CD1c-positive myeloid dendritic cell (primary cell): ENCODE measurements at regions not wholly inside any gene's neighbourhood (a gene's known extent, or its start where the extent isn't known, plus 50 kb on each side); places are given as distances from the start of the nearest gene placed in this dataset.
"Not testable (repeated sequence)": the region's sequence is repeated elsewhere in the genome, so short reads cannot be mapped to it uniquely, and the experiment has no call there.

ENCODE experiments used
- DNase-seq: peaks from one replicate; pipeline ENCODE4 v3.0.0-alpha.2; 2016; ENCODE audit errors: extremely low spot score

DNA sequence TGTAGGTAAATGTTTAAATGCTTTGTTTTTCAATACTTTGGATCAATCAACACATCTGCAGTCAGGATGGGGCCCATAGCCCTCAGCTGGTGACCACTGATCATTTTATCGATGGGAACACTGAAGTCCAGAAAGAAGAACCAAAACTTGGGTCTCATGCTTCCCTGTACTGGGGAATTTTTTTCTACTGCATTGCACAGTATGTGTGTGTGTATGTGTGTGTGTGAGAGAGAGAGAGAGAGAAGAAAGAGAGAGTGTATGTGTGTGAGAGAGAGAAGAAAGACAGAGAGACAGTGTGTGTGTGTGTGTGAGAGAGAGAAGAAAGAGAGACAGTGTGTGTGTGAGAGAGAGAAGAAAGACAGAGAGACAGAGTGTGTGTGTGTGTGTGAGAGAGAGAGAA lies 202.9 kb upstream of the MSX2 start:
- DNase-seq = peak; percentile 40

DNA sequence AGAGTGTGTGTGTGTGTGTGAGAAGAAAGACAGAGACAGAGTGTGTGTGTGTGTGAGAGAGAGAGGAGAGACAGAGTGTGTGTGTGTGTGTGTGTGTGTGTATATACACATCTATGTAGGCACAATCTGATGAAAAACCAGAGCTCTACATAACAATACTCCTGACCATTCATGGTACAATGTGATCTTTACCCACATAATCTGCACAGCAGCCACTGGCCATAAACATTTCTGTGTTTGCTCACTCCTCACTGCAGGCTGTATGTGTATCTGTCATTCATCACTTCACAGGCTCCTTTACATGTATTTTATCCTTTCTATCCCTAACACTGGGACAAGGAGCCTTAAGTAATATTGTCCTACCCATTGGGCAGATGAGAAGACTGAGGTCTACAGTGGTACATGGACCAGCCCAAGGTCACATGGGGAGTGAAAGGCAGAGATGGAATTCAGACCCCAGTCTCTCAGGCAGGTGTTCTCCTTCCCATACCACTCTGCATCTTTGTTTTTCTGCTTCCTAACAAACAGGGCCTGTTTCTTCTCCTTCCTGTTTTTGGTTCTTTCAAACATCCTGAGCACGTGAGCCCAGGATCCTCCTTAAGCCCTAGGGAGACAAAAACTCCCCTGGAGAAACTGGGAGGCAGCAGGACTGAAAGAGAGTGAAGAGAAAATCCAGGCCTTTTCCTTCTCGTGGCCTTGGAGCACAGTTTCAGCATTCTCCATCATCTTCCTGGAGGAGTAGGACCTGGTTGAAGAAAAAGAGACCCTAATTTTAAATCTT lies 201.7 kb upstream of the MSX2 start:
- no peak for DNase-seq

DNA sequence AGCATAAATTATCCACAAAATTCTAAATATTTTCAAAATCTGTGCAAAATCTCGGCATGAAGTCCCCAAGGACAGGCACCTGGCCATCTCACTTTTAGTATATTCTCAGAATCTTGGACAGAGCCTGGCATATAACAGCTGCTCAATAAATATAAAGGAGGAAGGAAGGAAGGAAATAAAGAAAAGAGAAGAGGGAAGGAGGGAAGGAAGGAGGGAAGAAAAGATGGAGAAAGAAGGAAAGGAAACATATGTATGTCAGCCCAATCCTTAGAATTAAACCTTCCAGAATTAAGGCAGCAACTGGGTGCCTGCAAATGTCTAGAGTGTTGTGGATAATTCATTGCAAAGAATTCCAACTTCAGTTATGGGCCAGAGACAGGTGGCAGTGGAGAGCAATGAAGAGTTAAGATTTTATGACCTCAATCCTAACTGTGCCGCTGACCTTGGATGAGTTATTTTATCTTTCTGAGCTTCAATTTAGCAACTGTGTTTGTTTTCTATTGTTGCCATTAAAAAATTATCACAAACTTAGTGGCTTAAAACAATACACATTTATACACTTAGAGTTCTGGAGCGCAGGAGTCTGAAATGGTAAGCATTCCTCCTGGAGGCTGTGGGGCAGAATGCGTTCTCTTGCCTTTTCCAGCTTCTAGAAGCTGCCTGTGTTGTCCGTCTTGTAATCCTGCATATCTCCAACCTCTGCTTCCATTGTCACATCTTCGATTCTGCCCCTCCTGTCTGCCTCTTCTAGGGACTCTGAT lies 200.9 kb upstream of the MSX2 start:
- no peak for DNase-seq

DNA sequence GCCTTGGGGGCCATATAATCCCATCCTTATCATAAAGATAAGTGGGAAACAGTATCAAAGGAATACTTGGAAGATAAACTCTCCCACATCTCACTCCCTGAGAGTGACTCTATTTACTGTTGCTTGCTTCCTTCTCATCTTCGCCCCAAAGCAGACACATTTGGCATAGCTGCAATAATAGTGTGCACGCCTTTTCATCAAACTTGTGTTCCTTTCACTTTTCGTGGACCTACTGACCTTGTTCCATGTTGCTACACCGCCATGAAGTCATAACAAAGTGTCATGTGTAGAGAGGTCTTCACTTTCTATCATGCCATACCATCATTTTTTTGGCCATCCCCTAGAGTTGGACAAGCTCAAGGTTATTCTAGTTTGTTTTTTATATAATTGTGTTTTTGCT lies 200.0 kb upstream of the MSX2 start:
- no peak for DNase-seq

DNA sequence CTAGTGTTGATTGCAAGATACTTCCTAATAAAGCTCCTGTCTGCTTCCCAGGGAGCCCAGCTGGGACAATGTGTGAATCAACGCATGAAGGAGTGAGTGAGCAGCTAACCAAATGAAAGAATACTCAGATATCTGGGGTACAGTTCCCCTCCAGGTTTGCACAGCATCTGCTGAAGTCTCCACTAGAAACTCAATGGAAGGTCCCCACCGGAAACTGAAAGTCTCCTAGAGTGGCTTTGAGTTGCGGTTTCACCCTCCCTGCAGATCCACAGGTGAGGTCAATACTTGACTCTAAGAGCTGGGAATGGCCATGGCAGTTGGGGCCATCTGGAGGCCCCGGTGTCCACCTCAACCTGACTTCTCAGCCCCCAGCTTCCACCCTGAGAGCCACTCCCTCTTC lies 198.2 kb upstream of the MSX2 start:
- no peak for DNase-seq

DNA sequence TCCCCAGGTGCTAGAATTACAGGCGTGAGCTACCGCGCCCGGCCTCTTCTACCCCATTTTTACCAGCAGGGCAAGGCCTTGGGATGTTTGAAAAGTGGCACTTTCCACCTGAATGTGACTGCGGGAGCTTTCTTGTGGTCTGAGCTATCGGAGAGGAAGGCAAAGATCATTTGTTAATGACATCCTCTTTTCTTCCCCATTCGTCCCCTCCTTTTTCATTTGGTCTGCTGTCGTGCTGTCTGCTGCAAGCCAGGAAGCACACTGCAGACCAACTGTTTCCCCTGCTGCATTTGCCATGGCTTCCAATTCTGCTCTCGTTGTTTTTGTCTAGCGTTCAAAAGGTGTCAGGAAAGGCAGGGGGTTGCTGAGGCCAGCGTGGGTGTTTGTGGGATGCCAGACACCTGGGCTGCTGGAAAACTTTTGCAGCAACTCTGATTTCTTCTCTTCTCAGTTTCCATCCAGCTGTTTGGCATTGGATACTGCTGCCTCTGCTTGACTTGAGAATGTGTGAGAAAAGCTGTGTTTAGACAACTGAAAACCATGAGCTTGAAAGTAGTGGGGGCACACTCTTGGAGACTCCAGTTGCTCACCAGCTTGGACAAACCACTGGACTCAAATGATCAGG lies 196.4 kb upstream of the MSX2 start:
- DNase-seq = no peak

DNA sequence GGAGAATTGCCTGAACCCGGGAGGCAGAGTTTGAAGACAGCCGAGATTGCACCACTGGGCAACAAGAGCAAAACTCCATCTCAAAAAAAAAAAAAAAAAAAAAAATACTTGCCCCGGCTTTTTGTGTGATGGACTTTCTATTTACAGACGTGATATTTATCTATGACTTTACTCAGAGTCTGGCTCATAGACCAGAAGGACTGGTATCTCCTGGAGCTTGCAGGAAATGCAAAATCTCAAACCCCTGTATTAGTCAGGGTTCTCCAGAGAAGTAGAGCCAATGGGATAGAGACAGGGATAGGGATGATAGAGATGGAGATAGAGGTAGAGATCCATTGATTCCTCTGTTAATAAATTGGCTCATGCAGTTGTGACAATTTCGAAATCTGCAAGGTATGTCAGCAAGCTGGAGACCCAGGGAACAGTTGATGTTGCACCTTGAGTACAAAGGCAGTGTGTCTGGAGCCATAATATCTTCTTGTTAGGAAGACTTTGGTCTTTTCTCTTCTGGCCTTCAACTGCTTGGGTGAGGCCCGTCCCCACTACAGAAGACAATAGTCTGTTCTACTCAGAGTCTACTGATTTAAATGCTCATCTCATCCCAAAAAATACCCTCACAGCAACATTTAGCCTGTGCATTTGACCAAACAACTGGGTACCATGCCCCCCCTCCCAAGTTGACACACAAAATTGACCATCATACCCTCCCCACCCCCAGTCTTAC lies 195.4 kb upstream of the MSX2 start:
- DNase-seq = no peak

DNA sequence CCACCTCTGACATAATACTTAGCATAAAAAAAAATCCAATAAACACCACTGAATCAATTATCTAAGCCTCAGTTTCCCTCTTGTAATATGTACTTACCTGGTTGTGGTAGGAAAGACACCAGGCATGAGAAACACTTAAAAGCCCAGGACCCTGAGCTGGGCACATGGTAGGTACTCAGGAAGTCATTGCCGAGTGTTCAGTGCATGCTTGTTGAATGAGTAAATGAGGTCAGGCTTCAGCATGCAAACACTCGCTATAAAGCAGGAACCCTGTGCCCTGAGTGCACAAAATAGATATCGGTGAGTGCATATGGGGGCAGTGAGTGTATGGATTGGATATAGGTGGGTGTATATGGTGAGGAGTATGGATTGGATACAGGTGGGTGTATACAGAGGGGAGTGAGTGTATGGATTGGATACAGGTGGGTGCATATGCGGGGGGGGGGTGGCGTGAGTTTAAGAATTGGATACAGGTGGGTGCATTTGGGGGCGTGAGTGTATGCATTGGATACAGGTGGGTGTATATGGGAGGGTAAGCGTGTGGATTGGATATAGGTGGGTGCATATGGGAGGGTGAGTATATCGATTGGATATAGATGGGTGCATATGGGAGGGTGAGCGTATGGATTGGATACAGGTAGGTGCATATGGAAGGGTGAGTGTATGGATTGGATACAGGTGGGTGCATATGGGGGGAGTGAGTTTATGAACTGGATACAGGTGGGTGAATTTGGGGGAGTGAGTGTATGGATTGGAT lies 194.3 kb upstream of the MSX2 start:
- no peak for DNase-seq

DNA sequence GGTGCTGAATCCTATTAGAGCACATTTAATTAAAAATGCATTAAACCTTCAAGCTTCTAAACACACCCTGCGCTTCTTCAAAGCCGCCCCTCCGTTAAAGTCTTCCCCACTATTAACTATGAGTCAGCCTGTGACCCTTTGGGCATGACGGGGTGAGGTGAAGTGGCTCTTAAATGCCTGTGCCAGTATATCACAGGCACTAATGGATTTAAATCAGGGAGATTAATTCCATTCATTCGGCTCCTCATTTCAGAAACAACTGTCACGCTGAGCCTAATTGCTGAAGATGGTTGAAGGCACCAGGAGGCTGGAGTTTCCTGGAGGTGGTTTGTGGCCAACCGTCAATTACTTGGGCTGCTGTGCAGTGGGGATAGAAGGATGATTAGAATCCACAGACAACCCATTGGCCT lies 192.6 kb upstream of the MSX2 start:
- no peak for DNase-seq

DNA sequence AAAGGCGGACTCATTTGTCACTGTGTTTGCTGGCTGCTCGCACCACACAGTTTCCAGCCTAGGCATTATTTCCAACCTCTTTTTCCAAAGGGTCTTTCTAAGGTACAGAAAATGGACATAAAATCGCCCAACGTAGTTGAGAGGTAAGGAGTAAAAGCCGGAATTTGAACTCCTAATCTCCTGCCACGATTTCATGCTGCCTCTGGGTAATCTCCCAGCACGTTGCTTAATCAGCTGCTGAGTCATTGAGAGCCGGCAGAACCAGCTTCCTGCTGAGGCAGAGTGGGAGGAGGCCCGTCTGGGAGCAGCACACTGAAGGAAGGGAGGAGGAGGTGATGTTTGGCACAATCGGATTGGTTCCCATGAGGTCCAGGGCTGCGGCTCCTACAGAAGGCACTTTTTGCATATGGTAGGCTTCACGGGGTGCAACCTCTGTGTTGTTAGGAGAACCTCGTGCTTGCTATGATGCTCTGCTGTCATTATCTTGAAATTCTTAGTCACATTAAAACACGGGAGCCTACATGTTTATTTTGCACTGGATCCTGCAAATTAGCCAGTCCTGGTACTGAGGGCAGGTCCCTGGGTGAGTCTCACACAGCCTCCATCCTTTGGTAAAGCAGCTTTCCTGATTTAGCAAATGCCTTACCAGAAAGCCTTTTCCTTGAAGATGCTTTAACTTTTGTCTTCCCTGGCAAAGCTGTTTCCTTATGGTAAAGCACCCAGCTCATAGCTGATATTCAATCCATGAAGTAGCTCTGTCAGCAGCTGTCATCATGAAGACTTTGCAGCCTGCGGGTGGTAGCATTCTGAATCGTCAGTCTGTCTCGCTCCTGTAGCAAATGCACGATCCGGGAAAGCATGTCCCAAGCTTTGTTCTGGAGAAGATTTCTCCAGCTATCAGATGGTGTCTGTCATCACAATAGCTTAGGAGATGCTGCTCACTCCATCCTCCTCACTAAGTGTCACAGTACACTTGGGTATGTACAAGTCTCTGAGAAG lies 191.6 kb upstream of the MSX2 start:
- DNase-seq = peak; percentile 93

DNA sequence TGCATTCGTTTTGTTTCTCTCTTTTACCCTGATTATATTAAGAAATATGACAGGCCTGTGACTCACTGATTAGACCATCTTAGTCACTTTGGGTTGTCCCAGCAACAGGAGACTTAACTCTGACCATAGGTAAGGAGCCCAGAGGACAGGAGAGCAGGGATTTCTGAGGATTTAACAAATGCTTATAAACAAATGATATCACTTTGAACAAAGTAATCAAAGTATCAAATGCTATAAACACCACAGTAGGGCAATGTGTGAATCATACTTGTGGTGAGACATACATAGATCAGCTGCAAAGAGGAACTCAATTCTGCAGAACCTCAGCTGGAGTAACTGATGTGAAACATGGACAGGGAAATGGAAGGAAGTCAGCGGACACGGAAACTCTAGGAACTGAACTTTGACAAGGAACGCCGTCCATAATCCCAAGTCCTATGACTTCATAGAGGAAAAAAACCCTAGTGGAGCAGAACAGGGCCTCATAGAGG lies 190.6 kb upstream of the MSX2 start:
- peak; percentile 83 for DNase-seq

DNA sequence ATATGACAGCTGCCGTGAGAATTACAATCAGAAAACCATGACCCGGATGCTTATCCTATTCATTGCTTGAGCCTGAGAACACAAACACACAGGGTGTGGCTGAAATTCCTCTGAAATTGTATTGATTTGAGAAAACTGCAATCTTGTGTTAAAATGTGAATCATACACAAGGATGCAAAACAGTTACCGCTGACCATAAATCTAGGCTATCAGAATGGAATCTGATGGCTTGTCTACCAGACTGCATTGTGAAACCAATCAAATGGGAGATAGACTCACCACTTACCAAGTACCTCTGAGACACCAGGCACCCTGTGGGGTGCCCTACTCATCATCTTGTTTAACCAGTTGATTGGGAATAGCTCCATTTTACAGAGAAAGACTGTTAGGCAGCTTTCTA lies 188.7 kb upstream of the MSX2 start:
- no peak for DNase-seq

DNA sequence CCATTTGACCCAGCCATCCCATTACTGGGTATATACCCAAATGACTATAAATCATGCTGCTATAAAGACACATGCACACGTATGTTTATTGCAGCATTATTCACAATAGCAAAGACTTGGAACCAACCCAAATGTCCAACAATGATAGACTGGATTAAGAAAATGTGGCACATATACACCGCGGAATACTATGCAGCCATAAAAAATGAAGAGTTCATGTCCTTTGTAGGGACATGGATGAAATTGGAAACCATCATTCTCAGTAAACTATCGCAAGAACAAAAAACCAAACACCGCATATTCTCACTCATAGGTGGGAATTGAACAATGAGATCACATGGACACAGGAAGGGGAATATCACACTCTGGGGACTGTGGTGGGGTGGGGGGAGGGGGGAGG lies 184.6 kb upstream of the MSX2 start:
- DNase-seq = not testable (repeated sequence)

DNA sequence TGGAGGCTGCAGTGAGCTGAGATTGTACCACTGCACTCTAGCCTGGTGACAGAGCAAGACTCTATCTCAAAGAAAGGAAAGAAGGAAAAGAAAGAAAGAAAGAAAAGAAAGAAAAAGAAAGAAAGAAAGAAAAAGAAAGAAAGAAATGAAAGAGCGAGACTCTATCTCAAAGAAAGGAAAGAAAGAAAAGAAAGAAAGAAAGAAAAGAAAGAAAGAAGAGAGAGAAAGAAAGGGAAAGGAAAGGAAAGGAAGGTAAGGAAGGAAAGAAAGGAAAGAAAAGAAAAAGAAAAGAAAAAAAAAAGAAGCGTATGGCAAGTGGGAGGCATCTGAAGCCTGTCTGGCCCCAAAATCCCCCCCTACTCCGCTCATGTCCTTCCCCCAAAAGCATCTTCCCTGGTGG lies 182.3 kb upstream of the MSX2 start:
- no peak for DNase-seq

DNA sequence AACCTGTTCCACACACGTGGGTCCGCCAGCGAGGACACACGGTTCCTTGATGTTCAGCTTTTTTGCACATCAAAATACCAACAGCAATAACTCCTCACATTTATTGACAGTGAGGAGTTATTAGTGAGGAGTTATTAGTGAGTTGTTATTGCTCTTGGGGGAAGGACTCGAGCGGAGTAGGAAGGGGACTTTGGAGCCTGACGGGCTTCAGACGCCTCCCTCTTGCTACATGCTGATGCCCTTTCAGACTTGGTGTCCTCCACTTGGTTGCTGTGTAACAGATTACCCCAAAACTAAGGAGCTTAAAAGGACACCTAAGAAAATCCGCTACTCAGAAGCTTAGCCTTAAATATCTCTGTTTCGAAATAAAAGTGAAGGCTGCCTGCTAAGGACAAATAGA lies 181.9 kb upstream of the MSX2 start:
- no peak for DNase-seq

DNA sequence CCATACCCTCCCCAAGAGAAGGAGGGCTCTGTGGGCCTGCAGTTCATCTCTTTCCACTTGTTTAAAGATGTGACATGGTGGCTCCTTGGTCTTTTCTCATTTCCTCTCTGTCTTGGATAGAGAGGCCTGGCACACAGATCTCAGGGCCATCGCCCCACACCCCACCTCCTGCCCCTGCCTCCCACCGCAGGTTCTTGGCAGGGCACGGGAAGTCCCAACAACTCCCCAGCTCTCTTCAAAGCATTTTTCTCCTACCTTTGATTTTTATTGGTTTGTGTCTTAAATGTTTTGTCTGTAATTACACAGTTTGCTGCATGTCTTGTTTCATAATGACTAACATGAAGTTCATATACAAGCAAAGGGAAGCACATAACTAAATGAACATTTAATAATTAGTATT lies 178.5 kb upstream of the MSX2 start:
- no peak for DNase-seq

DNA sequence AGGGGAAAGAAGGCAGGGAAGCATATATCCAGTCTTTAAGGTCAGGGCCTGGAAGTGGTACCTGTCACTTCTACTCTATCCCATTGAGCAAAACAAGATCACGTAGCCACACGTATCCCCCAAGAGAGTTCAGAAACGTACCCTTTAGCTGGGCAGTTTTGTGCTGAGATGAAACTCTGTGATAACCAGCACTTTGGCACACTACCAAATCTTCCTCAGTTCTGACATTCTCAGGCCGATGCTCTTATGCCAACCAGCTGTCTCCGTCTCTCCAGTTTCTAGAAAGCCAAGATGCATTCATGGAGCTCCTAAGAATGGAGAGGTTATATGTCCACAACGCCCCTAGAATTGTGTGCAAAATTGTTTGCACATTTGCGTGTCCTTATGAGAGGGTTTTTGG lies 176.6 kb upstream of the MSX2 start:
- no peak for DNase-seq

DNA sequence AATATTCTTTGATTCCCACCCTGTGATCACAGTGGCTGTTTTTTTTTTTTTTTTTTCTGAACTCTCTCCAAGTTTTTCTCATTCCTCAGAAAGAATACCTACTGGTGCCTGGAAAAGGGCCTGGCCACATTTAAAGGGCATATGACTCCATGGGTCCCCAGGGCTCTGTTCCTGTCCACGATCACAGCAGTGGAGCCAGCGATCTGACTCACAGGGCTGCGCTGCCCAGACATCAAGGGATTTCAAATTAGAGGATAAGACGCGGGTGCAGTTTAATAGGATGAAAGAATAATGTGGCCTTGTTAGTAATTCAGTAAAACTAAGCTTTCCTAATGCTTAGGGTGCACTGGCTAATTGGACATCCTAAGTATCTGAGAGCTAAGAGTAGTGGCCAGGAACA lies 175.1 kb upstream of the MSX2 start:
- DNase-seq = no peak

DNA sequence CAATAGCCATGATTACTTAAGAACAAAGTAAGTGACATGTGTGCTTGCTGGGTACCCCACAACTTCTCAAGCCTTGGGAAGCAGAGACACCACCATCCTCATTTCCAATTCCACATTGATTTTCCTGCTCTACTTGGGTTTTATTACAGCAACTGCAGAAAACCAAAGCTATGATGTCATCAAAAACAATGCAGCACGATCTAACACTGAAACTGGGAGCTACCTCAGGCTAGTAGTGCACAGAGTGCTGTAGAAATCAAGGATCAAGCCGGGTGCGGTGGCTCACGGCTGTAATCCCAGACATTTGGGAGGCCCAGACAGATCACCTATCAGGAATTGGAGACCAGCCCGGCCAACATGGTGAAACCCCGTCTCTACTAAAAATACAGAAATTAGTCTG lies 174.4 kb upstream of the MSX2 start:
- DNase-seq = no peak

DNA sequence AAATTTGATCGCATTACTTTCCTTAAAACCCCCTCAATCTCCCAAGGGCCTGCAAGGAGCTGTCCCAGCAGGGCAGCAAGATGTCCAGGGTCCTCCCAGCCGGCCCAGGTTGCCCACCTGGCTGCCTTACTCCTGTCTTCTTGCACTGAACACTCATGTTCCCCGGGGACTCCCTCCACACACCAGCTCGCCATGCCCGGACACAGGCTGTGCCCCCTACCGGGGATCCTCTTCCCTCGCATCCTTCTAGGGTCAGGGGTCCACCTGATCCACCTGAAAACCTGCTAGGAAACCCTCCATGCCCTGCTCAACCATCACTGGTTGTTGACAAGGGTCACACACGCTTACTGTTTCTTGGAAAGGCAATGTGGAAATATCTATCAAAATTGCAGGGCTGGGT lies 172.0 kb upstream of the MSX2 start:
- DNase-seq = no peak
